Left colon (tissue), 2 donors: ENCODE measurements at regions not wholly inside any gene's neighbourhood (a gene's known extent, or its start where the extent isn't known, plus 50 kb on each side); places are given as distances from the start of the nearest gene placed in this dataset.
A peak's percentile ranks its signal among the peaks of the same experiment; 100 is the strongest.
"Not testable (repeated sequence)": the region's sequence is repeated elsewhere in the genome, so short reads cannot be mapped to it uniquely, and the experiment has no call there.

ENCODE experiments used
- ATAC-seq: fragments of 200-7000 bp; cut with Tn5 transposase; one replicate; pipeline ENCODE4 v1.9.1; 2020; ENCODE audit warnings: mild to moderate bottlenecking, moderate library complexity
- DNase-seq, 2 donors: peaks; one replicate each; pipeline ENCODE4 v3.0.0-alpha.2; 2020
- intact Hi-C, 2 donors: fragments of 100-400 bp; cut with DNase I in 1 of 2; cut with micrococcal nuclease in 1 of 2; formaldehyde crosslinking; loops; one replicate each; pipeline versions ENCODE4 v1.11.2 to v1.14.0; 2022; cut with DNase I, micrococcal nuclease
- donor health status: DM: no; HTN: no; CAD: no.
- donor health status: DM: yes; HTN: yes; CAD: no.

GRCh38 chr12:5155866-5156265, 112.2 kb downstream of the KCNA5 start:
- intact Hi-C loops, result no loop called here
- ATAC-seq, result no peak
- no peak for DNase-seq

GRCh38 chr12:5160827-5161226, 117.1 kb downstream of the KCNA5 start:
- DNase-seq (no peak), ATAC-seq (no peak)
- intact Hi-C loops, result no loop called here

GRCh38 chr12:5163661-5164060, 120.0 kb downstream of the KCNA5 start:
- ATAC-seq (no peak), DNase-seq (no peak)
- intact Hi-C loops, result no loop called here

DNA sequence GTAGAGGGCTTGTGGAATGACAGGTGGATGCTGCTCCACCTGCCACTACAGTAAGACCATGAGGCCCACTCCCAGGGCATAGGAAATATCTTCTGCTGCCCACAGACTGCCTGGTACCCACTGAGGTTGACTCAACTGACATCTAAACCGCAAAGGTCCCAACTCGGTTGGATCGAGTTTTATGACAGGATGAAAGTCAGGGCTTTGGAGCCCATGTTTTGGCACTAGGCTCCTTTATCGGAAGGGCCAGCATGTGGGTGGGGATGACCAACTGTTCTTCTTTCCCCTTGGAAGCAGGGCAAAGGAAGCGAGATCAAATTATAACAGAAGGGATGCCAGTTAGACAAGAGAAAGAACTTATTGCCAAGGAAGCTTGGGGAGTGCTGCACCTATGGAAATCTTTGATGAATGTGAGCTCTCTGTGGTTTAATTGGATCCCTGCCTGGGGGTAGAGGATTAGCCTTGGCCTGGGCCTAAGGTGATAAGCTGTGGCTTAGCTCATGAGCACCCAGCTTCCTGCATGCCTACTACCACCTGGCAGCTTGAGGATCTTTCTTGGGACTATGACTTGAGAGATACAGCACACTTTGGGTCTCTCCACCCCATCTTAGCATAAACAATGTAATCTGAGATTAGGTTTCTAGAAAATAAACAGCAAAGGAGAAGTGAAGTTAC, 121.8 kb downstream of the KCNA5 start:
- no peak for DNase-seq
- ATAC-seq, result no peak
- intact Hi-C loops, result no loop called here

DNA sequence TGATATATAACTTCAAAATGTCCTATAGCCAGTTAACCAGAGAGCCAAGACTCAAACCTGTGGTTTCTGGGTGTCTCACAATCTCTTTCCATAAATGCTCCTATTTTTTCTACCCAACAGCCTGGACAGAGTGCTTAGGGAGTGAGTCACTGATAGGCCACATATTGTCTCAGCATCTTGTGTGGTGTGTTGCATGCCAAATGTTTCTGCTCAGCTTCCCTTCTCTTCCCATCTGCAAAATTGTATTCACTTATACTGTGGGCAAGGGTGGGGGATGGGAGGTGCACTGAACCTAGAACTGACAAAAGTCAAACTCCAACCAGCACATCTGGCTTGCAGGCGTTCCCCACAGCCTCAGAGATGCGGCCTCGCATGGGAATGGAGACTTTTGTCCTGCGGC, 123.3 kb downstream of the KCNA5 start:
- intact Hi-C loops, result no loop called here
- DNase-seq, result no peak
- ATAC-seq, result no peak

DNA sequence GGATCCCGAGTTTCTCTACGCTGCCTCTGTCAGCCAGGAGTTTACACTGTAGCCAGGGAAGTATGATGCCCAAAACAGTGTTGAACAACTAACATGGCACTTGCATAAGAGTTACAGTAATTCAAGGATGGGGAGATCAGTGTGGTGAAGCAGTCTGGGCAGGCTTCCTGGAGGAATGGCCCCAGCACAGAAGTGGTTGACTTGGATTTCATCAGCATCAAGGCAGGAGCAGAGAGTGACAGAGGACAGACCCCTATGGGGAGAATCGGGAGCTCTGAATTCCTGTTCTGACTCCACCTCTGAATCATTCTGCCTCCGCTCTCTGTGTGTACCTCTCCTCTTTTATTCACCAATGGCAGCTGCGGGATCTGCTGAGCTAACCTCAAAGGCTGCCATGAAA, 124.5 kb downstream of the KCNA5 start:
- DNase-seq (no peak), ATAC-seq (no peak)
- intact Hi-C loops, result no loop called here

- DNase-seq (no peak), ATAC-seq (no peak)
- intact Hi-C loops, result no loop called here
Measured at GRCh38 chr12:5170844-5171243, 127.2 kb downstream of the KCNA5 start.

GRCh38 chr12:5171701-5172100, 128.0 kb downstream of the KCNA5 start:
- DNase-seq (no peak), ATAC-seq (peak; percentile 54)
- intact Hi-C loops, result no loop called here

- intact Hi-C loops, result no loop called here
- no peak for ATAC-seq
- no peak for DNase-seq
Measured at GRCh38 chr12:5172886-5173285, 129.2 kb downstream of the KCNA5 start.

DNA sequence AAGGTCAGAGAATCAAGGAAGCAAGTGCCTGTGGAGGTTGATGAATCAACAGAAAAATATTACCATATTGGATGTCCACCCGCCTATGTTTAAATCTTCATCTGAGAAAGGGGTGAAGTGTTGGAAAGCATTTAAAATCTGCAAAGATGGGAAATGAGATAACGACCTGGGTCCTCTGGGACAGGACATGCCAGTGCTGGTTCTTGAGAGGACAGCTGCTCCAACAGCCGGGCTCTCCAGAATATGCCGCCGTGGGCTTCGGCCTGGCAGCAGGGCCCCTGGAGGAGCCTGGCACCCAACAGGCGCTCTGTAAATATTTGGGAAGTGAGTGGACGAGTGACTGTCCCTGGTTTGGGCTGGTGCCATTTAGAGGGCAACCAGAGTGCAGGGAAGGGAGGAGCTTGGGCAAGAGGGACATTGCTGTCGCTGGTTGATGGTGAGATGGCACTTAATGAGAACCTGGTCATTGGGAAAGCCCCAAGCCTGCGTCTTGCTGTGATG, 129.9 kb downstream of the KCNA5 start:
- DNase-seq, result no peak
- intact Hi-C loops, result no loop called here
- ATAC-seq, result no peak

- intact Hi-C loops, ATAC-seq, DNase-seq: not testable (repeated sequence)
Measured at GRCh38 chr12:5175415-5175814, 131.7 kb downstream of the KCNA5 start.

DNA sequence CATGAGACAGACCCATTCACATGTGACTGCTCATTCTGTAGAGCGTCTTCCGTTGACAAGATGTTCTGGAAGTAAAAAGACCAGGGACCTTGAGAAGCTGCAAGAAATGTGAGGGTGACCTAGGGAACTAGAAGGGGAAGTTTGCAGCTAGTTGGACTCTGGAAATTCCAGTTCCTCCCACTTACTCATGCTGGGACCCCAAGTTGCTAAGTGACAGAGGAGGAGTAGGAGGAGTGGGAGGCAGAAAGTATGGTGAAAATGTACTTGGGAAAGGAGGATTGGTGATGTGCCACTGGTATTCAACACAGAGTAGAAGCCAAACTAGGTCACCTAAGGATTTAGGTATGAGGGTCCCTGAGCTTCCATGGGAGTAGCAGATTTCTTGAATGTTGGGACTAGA, 132.4 kb downstream of the KCNA5 start:
- intact Hi-C loops, result no loop called here
- DNase-seq, result no peak
- no peak for ATAC-seq

- intact Hi-C loops, result no loop called here
- ATAC-seq (no peak), DNase-seq (no peak)
Measured at GRCh38 chr12:5177096-5177495, 133.4 kb downstream of the KCNA5 start.

- intact Hi-C loops, result no loop called here
- no peak for ATAC-seq
- no peak for DNase-seq
Measured at GRCh38 chr12:5177731-5178130, 134.1 kb downstream of the KCNA5 start.

DNA sequence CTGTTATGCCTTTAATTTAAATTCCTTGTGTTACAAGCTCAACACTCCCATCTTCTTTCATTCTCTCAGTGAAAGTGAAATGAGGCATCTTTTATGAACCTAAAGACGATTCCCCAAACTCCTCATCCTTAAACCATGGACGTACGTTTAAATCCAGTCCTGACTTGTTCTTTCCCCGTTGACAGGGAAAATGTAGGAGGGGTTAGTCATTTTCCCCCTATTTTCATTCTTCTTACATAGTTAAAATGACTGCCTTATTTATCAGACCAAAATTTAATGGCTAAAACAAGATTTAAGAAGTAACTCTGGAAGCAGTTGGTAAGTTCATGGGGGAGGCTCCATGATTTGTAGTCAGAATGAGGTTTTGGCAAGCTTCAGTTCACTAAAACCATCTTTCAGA, 134.9 kb downstream of the KCNA5 start:
- no peak for ATAC-seq
- intact Hi-C loops, result no loop called here

DNA sequence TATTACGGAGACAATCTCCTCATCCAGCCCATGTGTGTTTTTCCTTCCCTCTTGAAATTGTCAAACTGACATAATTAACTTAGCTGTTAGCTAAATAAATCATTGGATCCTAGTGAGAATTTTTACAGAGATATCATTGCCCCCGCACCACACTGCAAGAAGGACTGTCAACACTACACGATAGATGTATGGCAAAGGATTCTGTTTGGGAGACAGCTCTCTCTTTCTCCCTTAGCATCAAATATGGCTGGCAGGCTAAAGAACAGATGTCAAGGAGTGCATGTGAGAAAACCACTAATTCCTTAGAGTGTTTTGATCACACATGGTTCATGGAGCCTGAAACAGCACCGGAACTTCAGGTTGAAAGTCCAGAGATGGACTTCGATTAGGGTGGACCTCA, 136.8 kb downstream of the KCNA5 start:
- no peak for DNase-seq
- no peak for ATAC-seq
- intact Hi-C loops, result no loop called here

More for the DNA sequence above, 134.9 kb downstream of the KCNA5 start:
- no peak for DNase-seq

DNA sequence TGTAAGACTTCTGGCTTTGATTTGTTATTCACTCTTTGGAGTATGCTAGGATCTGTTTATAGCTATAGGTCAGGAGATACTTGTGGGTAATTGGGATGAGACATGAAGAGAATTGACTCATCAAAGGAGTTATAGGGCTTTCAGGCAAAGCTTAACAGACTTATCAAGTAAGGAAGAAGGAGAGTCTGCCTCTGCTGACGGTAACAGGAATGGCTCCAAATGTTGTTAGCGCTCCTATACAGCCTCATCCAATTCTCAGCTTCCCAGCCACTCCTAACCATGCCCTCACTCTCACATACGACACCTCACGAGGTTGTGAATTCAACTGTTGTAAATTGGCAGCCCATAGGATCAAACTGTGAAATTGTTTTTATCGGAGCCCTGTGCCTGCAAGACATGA, 140.5 kb downstream of the KCNA5 start:
- DNase-seq, result no peak
- intact Hi-C loops, result no loop called here
- ATAC-seq, result no peak

- DNase-seq (no peak), ATAC-seq (no peak)
- intact Hi-C loops, result no loop called here
Measured at GRCh38 chr12:5185435-5186069, 141.9 kb downstream of the KCNA5 start.

GRCh38 chr12:5186715-5187114, 143.0 kb downstream of the KCNA5 start:
- intact Hi-C loops, result no loop called here
- ATAC-seq (no peak), DNase-seq (no peak)

DNA sequence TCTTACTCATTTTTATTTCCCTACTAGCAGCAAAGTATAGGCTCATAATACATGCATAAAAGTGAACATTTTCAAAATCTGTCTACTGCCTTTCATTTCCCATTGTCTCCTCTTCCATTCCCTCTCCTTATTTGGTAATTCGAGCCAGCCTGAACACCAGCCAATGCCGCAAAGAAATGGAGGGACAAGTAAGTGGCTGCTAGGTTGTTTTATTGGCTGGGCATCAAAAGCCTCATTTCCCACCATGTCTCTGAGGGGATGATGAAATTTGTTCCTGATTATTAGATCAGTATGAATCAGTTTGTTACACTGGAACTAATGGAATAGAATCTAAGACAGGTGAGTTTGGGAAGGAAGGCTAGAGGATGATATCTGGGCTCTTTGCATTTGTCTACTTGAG, 143.5 kb downstream of the KCNA5 start:
- intact Hi-C loops, result no loop called here
- ATAC-seq, result no peak
- no peak for DNase-seq

- no peak for DNase-seq
- ATAC-seq, result no peak
- intact Hi-C loops, result no loop called here
Measured at GRCh38 chr12:5188472-5188871, 144.8 kb downstream of the KCNA5 start.
